Fibroblast of lung (primary cell): ENCODE measurements at regions not wholly inside any gene's neighbourhood (a gene's known extent, or its start where the extent isn't known, plus 50 kb on each side); places are given as distances from the start of the nearest gene placed in this dataset.

Experiments used
- DNase-seq, 2 donors: peaks; one replicate each; pipeline versions ENCODE4 v3.0.0 to v3.0.0-alpha.2; 2010; ENCODE audit warnings: low read depth in 2 of 2
- H2AFZ ChIP-seq: 2 replicates; pipeline ENCODE4 v1.5.1; 2012; ENCODE audit warnings: low read length, control low read depth, inconsistent platforms
- H3K27ac ChIP-seq: 2 replicates; pipeline ENCODE4 v1.5.1; 2011; ENCODE audit warnings: low read length, control low read depth; ENCODE audit not compliant: insufficient read depth
- H3K27me3 ChIP-seq: 2 replicates; pipeline ENCODE4 v1.5.1; 2011; ENCODE audit warnings: mild to moderate bottlenecking, low read length; ENCODE audit not compliant: control insufficient read depth, insufficient read depth
- H3K36me3 ChIP-seq: 2 replicates; pipeline ENCODE4 v1.5.1; 2011; ENCODE audit warnings: low read length; ENCODE audit not compliant: control insufficient read depth, insufficient read depth
- H3K4me1 ChIP-seq: 2 replicates; pipeline ENCODE4 v1.5.1; 2011; ENCODE audit warnings: low read length; ENCODE audit not compliant: control insufficient read depth, insufficient read depth; ENCODE audit errors: extremely low read depth
- H3K4me2 ChIP-seq: 2 replicates; pipeline ENCODE4 v1.5.1; 2011; ENCODE audit warnings: low read length, control low read depth; ENCODE audit not compliant: insufficient read depth; ENCODE audit errors: extremely low read depth
- H3K4me3 ChIP-seq, 4 experiments: fragments of 200-600 bp in 1 of 4; sonication (generic) in 1 of 4; replicated peaks in 1 of 4; 2 replicates each; pipeline ENCODE4 v1.5.1; 2011 to 2016; ENCODE audit warnings: low read length in 4 of 4, low read depth in 3 of 4, mild to moderate bottlenecking in 3 of 4, control low read depth in 2 of 4, inconsistent platforms in 1 of 4, mixed read lengths in 1 of 4; ENCODE audit not compliant: insufficient read depth in 1 of 4; ENCODE audit errors: control extremely low read depth in 1 of 4
- H3K79me2 ChIP-seq: 2 replicates; pipeline ENCODE4 v1.5.1; 2012; ENCODE audit warnings: mild to moderate bottlenecking, low read length, inconsistent platforms; ENCODE audit not compliant: control insufficient read depth, insufficient read depth
- H3K9ac ChIP-seq: 2 replicates; pipeline ENCODE4 v1.5.1; 2011; ENCODE audit warnings: mild to moderate bottlenecking, low read length, control low read depth; ENCODE audit not compliant: insufficient read depth
- H3K9me3 ChIP-seq: 2 replicates; pipeline ENCODE4 v1.5.1; 2012; ENCODE audit warnings: low read depth, low read length; ENCODE audit not compliant: control insufficient read depth, insufficient read depth
- H4K20me1 ChIP-seq: 2 replicates; pipeline ENCODE4 v1.5.1; 2011; ENCODE audit warnings: low read length; ENCODE audit not compliant: control insufficient read depth, insufficient read depth; ENCODE audit errors: extremely low read depth
- CTCF ChIP-seq, 2 donors: IDR thresholded peaks in 1 of 2; conservative IDR thresholded peaks in 1 of 2; 1 replicate in 1 of 2; 2 replicates in 1 of 2; pipeline ENCODE4 v1.5.1; 2011 to 2012; ENCODE audit warnings: low read length in 2 of 2, control low read depth in 1 of 2, inconsistent platforms in 1 of 2, low read depth in 1 of 2, mild to moderate bottlenecking in 1 of 2
- EZH2 ChIP-seq: IDR thresholded peaks from 2 replicates; pipeline ENCODE4 v1.5.1; 2012; ENCODE audit warnings: low read length, control low read depth, mild to moderate bottlenecking; ENCODE audit errors: missing control alignments

- peak; percentile 45 to 55 for DNase-seq
- peak overlapping the region; percentile 60 for H3K27ac ChIP-seq
- H4K20me1 ChIP-seq = no peaks in the 10 kb centered on the region
- no peak overlapping the region for H3K9ac ChIP-seq
- H3K4me3 ChIP-seq = no peak overlapping the region
- H2AFZ ChIP-seq = no peak overlapping the region
- H3K36me3 ChIP-seq = no peaks in the 10 kb centered on the region
- no peak overlapping the region for H3K4me2 ChIP-seq
- no peaks in the 10 kb centered on the region for H3K9me3 ChIP-seq
- no peaks in the 10 kb centered on the region for H3K27me3 ChIP-seq
- no peaks in the 10 kb centered on the region for H3K79me2 ChIP-seq
- TF ChIP-seq EZH2 (no peak), CTCF (conservative IDR thresholded peaks at IDR 0.05 in 1 of 2, IDR thresholded peaks at IDR 0.05 in 1 of 2; ENCODE audit: low read depth in 1 of 2, low read length in 2 of 2) (no peak)
- peaks cover 32% of the 10 kb centered on the region for H3K4me1 ChIP-seq
These were observed 56.7 kb upstream of the FST start for GRCh38 chr5:53423724-53424123.

DNA sequence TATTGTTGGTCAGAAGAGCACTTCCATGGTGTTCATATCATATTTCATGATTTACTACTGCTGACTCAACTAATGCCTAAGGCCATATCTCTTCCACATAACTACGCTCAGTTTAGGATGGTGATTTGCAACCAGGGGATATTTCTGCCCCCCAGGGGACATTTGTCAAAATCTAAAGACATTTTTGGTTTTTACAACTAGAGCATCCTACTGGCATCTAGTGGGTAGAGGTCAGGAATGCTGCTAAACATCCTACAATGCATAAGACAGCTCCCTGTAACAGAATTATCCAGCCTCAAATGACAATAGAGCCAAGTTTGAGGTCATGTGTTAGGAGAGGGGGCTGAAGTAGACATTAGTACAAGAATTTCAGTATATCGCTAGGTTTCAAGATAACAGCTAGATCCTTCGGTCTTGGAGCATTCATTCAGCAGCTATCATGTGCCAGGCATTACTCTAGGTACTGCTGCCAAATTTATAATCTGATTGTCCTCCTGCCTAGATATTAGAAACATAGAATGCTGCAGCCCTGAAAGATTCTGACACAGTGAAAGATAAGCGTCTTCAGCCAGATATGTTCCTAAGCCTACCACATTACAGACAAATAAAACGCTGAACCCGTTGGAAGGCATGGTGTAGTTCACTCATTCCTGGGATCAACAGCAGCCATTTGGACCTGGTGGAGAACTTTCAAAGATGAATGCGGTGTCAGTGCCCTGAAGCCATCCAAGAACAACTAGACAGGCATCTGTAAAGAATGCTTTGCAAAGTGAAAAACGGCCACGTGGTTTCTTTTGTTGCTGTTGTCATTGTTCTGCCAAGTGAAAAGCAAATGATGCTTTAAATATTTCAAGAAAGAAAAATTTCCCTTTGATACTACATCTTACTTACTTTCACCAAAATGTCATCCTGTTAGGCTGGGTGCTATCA, 55.5 kb upstream of the FST start:
- peak in 1 of 2 donors; percentile 62 for DNase-seq
- Histone ChIP-seq H4K20me1 (no peaks in the 10 kb centered on the region), H3K36me3 (no peaks in the 10 kb centered on the region), H3K4me3 (no peak overlapping the region), H2AFZ (peak overlapping the region; percentile 14), H3K9ac (no peak overlapping the region), H3K27ac (peak overlapping the region; percentile 49), H3K27me3 (no peaks in the 10 kb centered on the region), H3K79me2 (no peaks in the 10 kb centered on the region), H3K4me2 (no peak overlapping the region), H3K9me3 (no peaks in the 10 kb centered on the region), H3K4me1 (peaks cover 33% of the 10 kb centered on the region)
- TF ChIP-seq EZH2 (no peak), CTCF (conservative IDR thresholded peaks at IDR 0.05 in 1 of 2, IDR thresholded peaks at IDR 0.05 in 1 of 2; ENCODE audit: low read depth in 1 of 2, low read length in 2 of 2) (no peak)

DNA sequence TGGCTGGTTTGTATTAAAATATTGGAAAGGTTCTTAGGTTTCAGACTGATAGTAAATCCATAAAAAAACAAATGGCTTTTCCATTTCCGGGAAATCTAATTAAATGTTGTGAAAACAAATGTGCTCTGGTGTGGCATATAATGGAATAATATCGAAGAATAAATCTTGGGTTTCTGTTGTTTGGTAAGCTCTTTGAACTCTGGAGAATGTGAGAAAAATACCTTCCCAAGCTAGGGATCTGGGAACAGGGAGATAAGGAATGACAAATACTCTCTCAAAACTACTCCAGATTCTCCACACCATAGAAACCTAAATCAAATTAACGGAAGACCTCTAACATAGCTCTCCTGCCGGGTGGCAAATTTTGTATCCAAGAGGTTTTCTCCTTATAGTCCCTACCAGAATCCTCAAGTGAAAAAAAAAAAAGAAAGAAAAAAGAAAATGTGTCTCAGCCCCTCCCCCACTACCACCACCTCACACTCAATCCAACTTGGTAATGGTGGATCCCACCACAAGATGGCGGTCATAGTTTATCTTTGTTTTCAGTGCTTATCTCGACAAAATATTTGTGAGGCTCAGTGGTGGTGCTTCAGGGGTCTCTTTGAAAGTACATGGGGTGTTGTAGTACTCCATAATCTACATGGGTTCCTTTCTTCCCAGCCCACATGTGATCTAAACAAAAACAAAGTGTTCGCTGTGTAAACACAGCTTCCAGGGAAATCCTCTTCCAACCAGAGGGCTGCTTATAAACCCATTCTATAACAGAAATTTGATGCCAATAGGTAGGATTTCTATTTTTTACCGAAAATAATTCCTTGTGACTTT, 54.5 kb upstream of the FST start:
- H3K36me3 ChIP-seq = no peaks in the 10 kb centered on the region
- no peak overlapping the region for H3K4me3 ChIP-seq
- H2AFZ ChIP-seq = no peak overlapping the region
- peak in 1 of 2 donors; percentile 39 for DNase-seq
- H3K4me2 ChIP-seq = no peak overlapping the region
- no peak overlapping the region for H3K27ac ChIP-seq
- H3K79me2 ChIP-seq = no peaks in the 10 kb centered on the region
- peaks cover 34% of the 10 kb centered on the region for H3K4me1 ChIP-seq
- peak in 1 of 2 donors; percentile 8 for TF ChIP-seq CTCF (conservative IDR thresholded peaks at IDR 0.05 in 1 of 2, IDR thresholded peaks at IDR 0.05 in 1 of 2; ENCODE audit: low read depth in 1 of 2, low read length in 2 of 2)
- no peak for TF ChIP-seq EZH2
- no peaks in the 10 kb centered on the region for H3K9me3 ChIP-seq
- H3K27me3 ChIP-seq = no peaks in the 10 kb centered on the region
- H4K20me1 ChIP-seq = no peaks in the 10 kb centered on the region
- H3K9ac ChIP-seq = no peak overlapping the region
